Endothelial cell of umbilical vein (primary cell): ENCODE measurements at regions not wholly inside any gene's neighbourhood (a gene's known extent, or its start where the extent isn't known, plus 50 kb on each side); places are given as distances from the start of the nearest gene placed in this dataset.
"Not testable (repeated sequence)": the region's sequence is repeated elsewhere in the genome, so short reads cannot be mapped to it uniquely, and the experiment has no call there.

Experiments
- BruUV-seq: library from RNA; stranded (reverse); fragments of 400-500 nt; replicated peaks from 2 replicates; lab custom pipeline; 2021; lab: Mats Ljungman, UMichigan
- CTCF ChIA-PET: fragments of 300-600, 350-600 bp; sonication (Branson Sonifier 250); formaldehyde crosslinking; loops from one replicate; lab custom pipeline; 2021; ENCODE audit warnings: antibody characterized with exemption, inconsistent platforms; lab: Charles Lee
- POLR2A ChIA-PET: fragments of 300-600, 350-600 bp; sonication (Branson Sonifier 250); formaldehyde crosslinking; loops from one replicate; lab custom pipeline; 2021; ENCODE audit warnings: antibody characterized with exemption, inconsistent platforms; lab: Charles Lee
- DNase-seq: peaks from one replicate; pipeline ENCODE4 v3.0.0-alpha.2; 2011; ENCODE audit warnings: low read depth, low spot score
- FAIRE-seq: peaks from 2 replicates; lab custom pipeline; 2011; peaks lifted over from hg19 to GRCh38; lab: Jason Lieb, UNC
- H2AFZ ChIP-seq: 2 replicates; pipeline ENCODE4 v1.6.0; 2012; ENCODE audit warnings: low read depth, low read length, control low read depth, inconsistent platforms
- H3K27ac ChIP-seq: 2 replicates; pipeline ENCODE4 v1.5.1; 2011; ENCODE audit warnings: low read depth, mild to moderate bottlenecking, control low read depth, low read length, moderate library complexity; ENCODE audit not compliant: insufficient read depth
- H3K27me3 ChIP-seq, 2 experiments: 2 replicates each; pipeline versions ENCODE4 v1.6.0 to v1.6.1; 2011; ENCODE audit warnings: low read length in 2 of 2, mixed read lengths in 1 of 2; ENCODE audit not compliant: control insufficient read depth in 2 of 2, insufficient read depth in 2 of 2
- H3K36me3 ChIP-seq, 2 experiments: 2 replicates in 1 of 2; 3 replicates in 1 of 2; pipeline ENCODE4 v1.5.1; 2011; ENCODE audit warnings: low read length in 2 of 2, mild to moderate bottlenecking in 1 of 2, moderate library complexity in 1 of 2; ENCODE audit not compliant: control insufficient read depth in 2 of 2, insufficient read depth in 2 of 2; ENCODE audit errors: extremely low read depth in 1 of 2
- H3K4me1 ChIP-seq: 3 replicates; pipeline ENCODE4 v1.5.1; 2011; ENCODE audit warnings: mild to moderate bottlenecking, low read length; ENCODE audit not compliant: control insufficient read depth, insufficient read depth; ENCODE audit errors: extremely low read depth
- H3K4me2 ChIP-seq: 2 replicates; pipeline ENCODE4 v1.6.1; 2011; ENCODE audit warnings: low read length, control low read depth, mixed read lengths; ENCODE audit not compliant: insufficient read depth
- H3K4me3 ChIP-seq, 3 experiments: fragments of 200-600 bp in 1 of 3; sonication (generic), shearing (Covaris generic) in 1 of 3; replicated peaks in 1 of 3; 2 replicates each; pipeline ENCODE4 v1.5.1; 2011 to 2016; ENCODE audit warnings: control low read depth in 3 of 3, low read length in 3 of 3, mild to moderate bottlenecking in 2 of 3, inconsistent platforms in 1 of 3, low read depth in 1 of 3, moderate library complexity in 1 of 3; ENCODE audit not compliant: insufficient read depth in 1 of 3
- H3K79me2 ChIP-seq: 2 replicates; pipeline ENCODE4 v1.6.0; 2012; ENCODE audit warnings: low read length, inconsistent platforms; ENCODE audit not compliant: control insufficient read depth, insufficient read depth
- H3K9ac ChIP-seq: replicated peaks from 2 replicates; pipeline ENCODE3; 2011; ENCODE audit warnings: low read length, control low read depth; ENCODE audit not compliant: insufficient read depth; ENCODE audit errors: extremely low read depth
- H3K9me1 ChIP-seq: replicated peaks from 3 replicates; pipeline ENCODE4 v1.6.0; 2011; ENCODE audit warnings: mild to moderate bottlenecking, low read length; ENCODE audit not compliant: control insufficient read depth, insufficient read depth; ENCODE audit errors: extremely low read depth
- H3K9me3 ChIP-seq: replicated peaks from 2 replicates; pipeline ENCODE4 v1.5.1; 2012; ENCODE audit warnings: low read length, inconsistent platforms; ENCODE audit not compliant: control insufficient read depth, insufficient read depth
- H4K20me1 ChIP-seq: replicated peaks from 2 replicates; pipeline ENCODE3; 2011; ENCODE audit warnings: mild to moderate bottlenecking, low read length; ENCODE audit not compliant: control insufficient read depth, insufficient read depth; ENCODE audit errors: extremely low read depth
- CTCF ChIP-seq, 2 donors: IDR thresholded peaks; 1 replicate in 1 of 2; 2 replicates in 1 of 2; pipeline ENCODE4 v1.5.1; 2011; ENCODE audit warnings: low read length in 2 of 2, mild to moderate bottlenecking in 2 of 2, moderate library complexity in 2 of 2, control low read depth in 1 of 2, inconsistent platforms in 1 of 2, low read depth in 1 of 2; ENCODE audit not compliant: insufficient read depth in 1 of 2; ENCODE audit errors: extremely low read depth in 1 of 2
- EZH2 ChIP-seq: IDR thresholded peaks from 2 replicates; pipeline ENCODE4 v1.6.1; 2012; ENCODE audit warnings: borderline replicate concordance, low read depth, mild to moderate bottlenecking, moderate library complexity, low read length, inconsistent platforms; ENCODE audit not compliant: severe bottlenecking
- FOS ChIP-seq: IDR thresholded peaks from 2 replicates; pipeline ENCODE4 v1.6.1; 2011; ENCODE audit warnings: mild to moderate bottlenecking, low read length, moderate library complexity, borderline replicate concordance; ENCODE audit not compliant: insufficient read depth
- GATA2 ChIP-seq: IDR thresholded peaks from 2 replicates; pipeline ENCODE4 v1.7.0; 2011; ENCODE audit warnings: low read depth, mild to moderate bottlenecking, moderate library complexity, mixed read lengths, low read length; ENCODE audit not compliant: insufficient read length, insufficient read depth
- JUN ChIP-seq: IDR thresholded peaks from 2 replicates; pipeline ENCODE4 v1.6.1; 2011; ENCODE audit warnings: borderline replicate concordance, low read depth; ENCODE audit not compliant: insufficient read length, insufficient read depth
- MAX ChIP-seq: IDR thresholded peaks from 2 replicates; pipeline ENCODE4 v1.6.1; 2011; ENCODE audit not compliant: insufficient read depth, insufficient read length
- MYC ChIP-seq: IDR thresholded peaks from one replicate; pipeline ENCODE4 v1.6.1; 2011; ENCODE audit warnings: mild to moderate bottlenecking, low read depth, low read length
- POLR2A ChIP-seq: IDR thresholded peaks from 2 replicates; pipeline ENCODE4 v1.6.1; 2012; ENCODE audit warnings: low read depth, mild to moderate bottlenecking, control low read depth, low read length
- POLR2AphosphoS5 ChIP-seq: IDR thresholded peaks from 2 replicates; pipeline ENCODE4 v1.6.1; 2012; ENCODE audit warnings: low read depth, mild to moderate bottlenecking, control low read depth, low read length, moderate library complexity; ENCODE audit not compliant: insufficient read depth
- dilution Hi-C: fragments of 300-500 bp; cut with MboI; formaldehyde crosslinking; loops from one replicate; pipeline ENCODE4 v1.15.0; 2019; ENCODE audit warnings: low sequenced_read_pairs; ENCODE audit not compliant: extremely low pct_ligation_motif_present
- intact Hi-C: fragments of 100-400 bp; cut with micrococcal nuclease; formaldehyde crosslinking; loops from one replicate; pipeline ENCODE4 v1.10.0; 2022

GRCh38 chr14:89688507-89689211 is 265.9 kb downstream of the EFCAB11 start:
- no peak overlapping the region for H3K9ac ChIP-seq
- BruUV-seq = no TSS peak
- no peaks in the 10 kb centered on the region for H3K36me3 ChIP-seq
- H3K4me2 ChIP-seq = no peak overlapping the region
- H3K79me2 ChIP-seq = no peaks in the 10 kb centered on the region
- H3K9me1 ChIP-seq = no peaks in the 10 kb centered on the region
- intact Hi-C loops (no loop called here), dilution Hi-C loops (no loop called here)
- no peak overlapping the region for H3K4me3 ChIP-seq
- H3K9me3 ChIP-seq = no peaks in the 10 kb centered on the region
- no peak overlapping the region for H3K27ac ChIP-seq
- no peaks in the 10 kb centered on the region for H3K4me1 ChIP-seq
- TF ChIP-seq GATA2 (no peak), JUN (no peak), CTCF (IDR thresholded peaks at IDR 0.05; ENCODE audit: extremely low read depth in 1 of 2, insufficient read depth in 1 of 2, low read depth in 1 of 2, low read length in 2 of 2) (no peak), EZH2 (no peak), MAX (no peak), POLR2A (no peak), MYC (no peak), POLR2AphosphoS5 (no peak), FOS (no peak)
- CTCF ChIA-PET = no interaction called here
- FAIRE-seq (no peak), DNase-seq (no peak)
- H3K27me3 ChIP-seq = no peaks in the 10 kb centered on the region
- POLR2A ChIA-PET = no interaction called here
- H2AFZ ChIP-seq = no peak overlapping the region
- H4K20me1 ChIP-seq = no peaks in the 10 kb centered on the region

GRCh38 chr14:89687129-89687528 is 267.4 kb downstream of the EFCAB11 start:
- H3K9ac ChIP-seq, H3K27me3 ChIP-seq, BruUV-seq, intact Hi-C loops, H3K27ac ChIP-seq, dilution Hi-C loops, H3K36me3 ChIP-seq, DNase-seq, H3K4me3 ChIP-seq, H3K9me1 ChIP-seq, CTCF ChIA-PET, H3K9me3 ChIP-seq, H4K20me1 ChIP-seq, POLR2A ChIA-PET, H3K79me2 ChIP-seq, H2AFZ ChIP-seq, H3K4me2 ChIP-seq, FAIRE-seq, H3K4me1 ChIP-seq: not testable (repeated sequence)
